ENCODE measurements at regions not wholly inside any gene's neighbourhood (a gene's known extent, or its start where the extent isn't known, plus 50 kb on each side); places are given as distances from the start of the nearest gene placed in this dataset.

GRCh38 chr6:94238868-94239267 lies 819.5 kb upstream of the EPHA7 start:
- Histone ChIP-seq H3K9me1 (ENCODE audit: control insufficient read depth, extremely low read depth, insufficient read depth, low read length) (no peaks in the 10 kb centered on the region), H3K9me3 (ENCODE audit: control insufficient read depth, low read depth, low read length) (no peaks in the 10 kb centered on the region)

DNA sequence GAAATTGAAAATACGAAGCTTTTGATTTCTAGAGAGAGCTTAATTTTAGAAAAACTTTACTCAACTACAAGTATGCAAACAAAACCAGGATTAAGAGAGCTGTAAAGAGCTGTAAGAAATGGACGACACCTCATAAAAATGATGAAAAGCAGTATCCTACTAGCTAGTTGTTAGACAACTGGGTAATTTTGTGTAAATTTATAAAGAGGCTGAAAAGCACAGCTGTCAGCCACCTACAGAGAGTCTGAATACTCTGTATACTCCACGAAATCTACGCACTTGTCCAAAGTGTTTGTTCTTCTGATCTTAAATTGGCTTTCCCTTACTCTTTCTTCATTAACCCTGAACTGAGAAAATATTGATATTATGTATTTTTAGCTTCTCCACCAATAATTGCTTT lies 808.4 kb upstream of the EPHA7 start:
- Histone ChIP-seq H3K27me3 (ENCODE audit: control insufficient read depth, extremely low read depth, insufficient read depth, low read length) (no peaks in the 10 kb centered on the region), H3K4me3 (ENCODE audit: control insufficient read depth in 2 of 3, extremely low read depth in 1 of 3, insufficient read depth in 2 of 3, low read depth in 1 of 3, low read length in 3 of 3) (no peak overlapping the region), H3K9me3 (ENCODE audit: control insufficient read depth, low read depth, low read length) (no peaks in the 10 kb centered on the region), H3K4me2 (ENCODE audit: control insufficient read depth, extremely low read depth, insufficient read depth, low read depth, low read length) (no peak overlapping the region), H3K27ac (ENCODE audit: control insufficient read depth, insufficient read depth, low read length) (no peak overlapping the region), H3K79me2 (ENCODE audit: control insufficient read depth, insufficient read depth, low read length) (no peaks in the 10 kb centered on the region), H4K20me1 (ENCODE audit: control insufficient read depth, extremely low read depth, insufficient read depth, low read length) (no peaks in the 10 kb centered on the region), H3K9ac (ENCODE audit: control insufficient read depth, extremely low read depth, insufficient read depth, low read length) (no peak overlapping the region), H3K36me3 (ENCODE audit: control insufficient read depth in 2 of 2, extremely low read depth in 1 of 2, insufficient read depth in 2 of 2, low read length in 2 of 2) (no peaks in the 10 kb centered on the region), H3K9me1 (ENCODE audit: control insufficient read depth, extremely low read depth, insufficient read depth, low read length) (no peaks in the 10 kb centered on the region), H2AFZ (ENCODE audit: control insufficient read depth, low read length) (no peak overlapping the region), H3K4me1 (ENCODE audit: control insufficient read depth, extremely low read depth, insufficient read depth, low read length) (no peaks in the 10 kb centered on the region)
- no peak for DNase-seq (ENCODE audit: low read depth, low spot score)
- TF ChIP-seq, protein P1, sequence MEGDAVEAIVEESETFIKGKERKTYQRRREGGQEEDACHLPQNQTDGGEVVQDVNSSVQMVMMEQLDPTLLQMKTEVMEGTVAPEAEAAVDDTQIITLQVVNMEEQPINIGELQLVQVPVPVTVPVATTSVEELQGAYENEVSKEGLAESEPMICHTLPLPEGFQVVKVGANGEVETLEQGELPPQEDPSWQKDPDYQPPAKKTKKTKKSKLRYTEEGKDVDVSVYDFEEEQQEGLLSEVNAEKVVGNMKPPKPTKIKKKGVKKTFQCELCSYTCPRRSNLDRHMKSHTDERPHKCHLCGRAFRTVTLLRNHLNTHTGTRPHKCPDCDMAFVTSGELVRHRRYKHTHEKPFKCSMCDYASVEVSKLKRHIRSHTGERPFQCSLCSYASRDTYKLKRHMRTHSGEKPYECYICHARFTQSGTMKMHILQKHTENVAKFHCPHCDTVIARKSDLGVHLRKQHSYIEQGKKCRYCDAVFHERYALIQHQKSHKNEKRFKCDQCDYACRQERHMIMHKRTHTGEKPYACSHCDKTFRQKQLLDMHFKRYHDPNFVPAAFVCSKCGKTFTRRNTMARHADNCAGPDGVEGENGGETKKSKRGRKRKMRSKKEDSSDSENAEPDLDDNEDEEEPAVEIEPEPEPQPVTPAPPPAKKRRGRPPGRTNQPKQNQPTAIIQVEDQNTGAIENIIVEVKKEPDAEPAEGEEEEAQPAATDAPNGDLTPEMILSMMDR (optimal IDR thresholded peaks at IDR 0.05 in 1 of 3, IDR thresholded peaks at IDR 0.05 in 1 of 3, conservative IDR thresholded peaks at IDR 0.05 in 1 of 3; ENCODE audit: extremely low read depth in 1 of 3, insufficient read depth in 2 of 3, low read length in 3 of 3): no peak
- no peak for TF ChIP-seq EZH2 (IDR thresholded peaks at IDR 0.05; ENCODE audit: low read length)
- dilution Hi-C loops (cut with MboI; ENCODE audit: extremely low pct_ligation_motif_present, low sequenced_read_pairs): no loop called here
- no peak for FAIRE-seq

More at GRCh38 chr6:94238868-94239267, 819.5 kb upstream of the EPHA7 start:
- Histone ChIP-seq H3K27ac (ENCODE audit: control insufficient read depth, insufficient read depth, low read length) (no peak overlapping the region), H4K20me1 (ENCODE audit: control insufficient read depth, extremely low read depth, insufficient read depth, low read length) (no peaks in the 10 kb centered on the region), H3K4me2 (ENCODE audit: control insufficient read depth, extremely low read depth, insufficient read depth, low read depth, low read length) (no peak overlapping the region), H3K4me1 (ENCODE audit: control insufficient read depth, extremely low read depth, insufficient read depth, low read length) (no peaks in the 10 kb centered on the region), H3K4me3 (ENCODE audit: control insufficient read depth in 2 of 3, extremely low read depth in 1 of 3, insufficient read depth in 2 of 3, low read depth in 1 of 3, low read length in 3 of 3) (no peak overlapping the region), H3K27me3 (ENCODE audit: control insufficient read depth, extremely low read depth, insufficient read depth, low read length) (no peaks in the 10 kb centered on the region), H3K36me3 (ENCODE audit: control insufficient read depth in 2 of 2, extremely low read depth in 1 of 2, insufficient read depth in 2 of 2, low read length in 2 of 2) (no peaks in the 10 kb centered on the region), H3K9ac (ENCODE audit: control insufficient read depth, extremely low read depth, insufficient read depth, low read length) (no peak overlapping the region), H3K79me2 (ENCODE audit: control insufficient read depth, insufficient read depth, low read length) (no peaks in the 10 kb centered on the region), H2AFZ (ENCODE audit: control insufficient read depth, low read length) (no peak overlapping the region)
- no peak for TF ChIP-seq EZH2 (IDR thresholded peaks at IDR 0.05; ENCODE audit: low read length)
- TF ChIP-seq, protein P1 (optimal IDR thresholded peaks at IDR 0.05 in 1 of 3, IDR thresholded peaks at IDR 0.05 in 1 of 3, conservative IDR thresholded peaks at IDR 0.05 in 1 of 3; ENCODE audit: extremely low read depth in 1 of 3, insufficient read depth in 2 of 3, low read length in 3 of 3): no peak
- dilution Hi-C loops (cut with MboI; ENCODE audit: extremely low pct_ligation_motif_present, low sequenced_read_pairs): no loop called here
- no peak for DNase-seq (ENCODE audit: low read depth, low spot score)
- FAIRE-seq: no peak
